Activated CD4-positive, alpha-beta T cell treated with anti-CD3 and anti-CD28 coated beads, Interleukin-2, amount 50 U/mL, for 24 hours (primary cell): ENCODE measurements at regions not wholly inside any gene's neighbourhood (a gene's known extent, or its start where the extent isn't known, plus 50 kb on each side); places are given as distances from the start of the nearest gene placed in this dataset.
"Not testable (repeated sequence)": the region's sequence is repeated elsewhere in the genome, so short reads cannot be mapped to it uniquely, and the experiment has no call there.

ENCODE experiments used
- DNase-seq, 2 donors: peaks; one replicate each; pipeline ENCODE4 v3.0.0-alpha.2; 2020; ENCODE audit warnings: low read depth in 1 of 2, low spot score in 1 of 2

- peak in 1 of 2 donors; percentile 7 for DNase-seq
Measured at GRCh38 chr3:87503900-87504498, 227.6 kb upstream of the POU1F1 start.

GRCh38 chr3:87501076-87501475 is 224.7 kb upstream of the POU1F1 start:
- no peak for DNase-seq

- no peak for DNase-seq
Measured at GRCh38 chr3:87498358-87499080, 222.1 kb upstream of the POU1F1 start.

- DNase-seq = no peak
Measured at GRCh38 chr3:87495938-87496337, 219.6 kb upstream of the POU1F1 start.

GRCh38 chr3:87494264-87494663 is 217.9 kb upstream of the POU1F1 start:
- DNase-seq = no peak

- DNase-seq = no peak
Measured at GRCh38 chr3:87491843-87492242, 215.5 kb upstream of the POU1F1 start.

- no peak for DNase-seq
Measured at GRCh38 chr3:87489892-87490291, 213.5 kb upstream of the POU1F1 start.

GRCh38 chr3:87488765-87489164 is 212.4 kb upstream of the POU1F1 start:
- DNase-seq = no peak

- DNase-seq = not testable (repeated sequence)
Measured at GRCh38 chr3:87486635-87487034, 210.3 kb upstream of the POU1F1 start.

GRCh38 chr3:87486115-87486514 is 209.7 kb upstream of the POU1F1 start:
- DNase-seq = no peak

GRCh38 chr3:87478716-87479115 is 202.3 kb upstream of the POU1F1 start:
- no peak for DNase-seq

GRCh38 chr3:87473944-87474343 is 197.6 kb upstream of the POU1F1 start:
- no peak for DNase-seq

GRCh38 chr3:87468938-87469337 is 192.6 kb upstream of the POU1F1 start:
- no peak for DNase-seq

- no peak for DNase-seq
Measured at GRCh38 chr3:87468235-87468634, 191.9 kb upstream of the POU1F1 start.

- DNase-seq = no peak
Measured at GRCh38 chr3:87462228-87462627, 185.8 kb upstream of the POU1F1 start.

- no peak for DNase-seq
Measured at GRCh38 chr3:87461443-87461842, 185.1 kb upstream of the POU1F1 start.

- no peak for DNase-seq
Measured at GRCh38 chr3:87461036-87461435, 184.7 kb upstream of the POU1F1 start.

GRCh38 chr3:87448558-87448957 is 172.2 kb upstream of the POU1F1 start:
- DNase-seq = no peak

GRCh38 chr3:87446849-87447387 is 170.5 kb upstream of the POU1F1 start:
- DNase-seq = no peak

- no peak for DNase-seq
Measured at GRCh38 chr3:87442470-87442869, 166.1 kb upstream of the POU1F1 start.

GRCh38 chr3:87437765-87438164 is 161.4 kb upstream of the POU1F1 start:
- DNase-seq = peak in 1 of 2 donors; percentile 1

GRCh38 chr3:87436781-87437543 is 160.6 kb upstream of the POU1F1 start:
- DNase-seq = no peak
